ENCODE measurements at regions not wholly inside any gene's neighbourhood (a gene's known extent, or its start where the extent isn't known, plus 50 kb on each side); places are given as distances from the start of the nearest gene placed in this dataset.

- DNase-seq (ENCODE audit: low read depth in 4 of 4, low spot score in 3 of 4) = no peak
Observed at GRCh38 chr11:70486731-70487130, 88.4 kb downstream of the CTTN start.

GRCh38 chr11:70487160-70487559 is 88.8 kb downstream of the CTTN start:
- DNase-seq (ENCODE audit: low read depth in 4 of 4, low spot score in 3 of 4) = no peak

- no peak for DNase-seq (ENCODE audit: low read depth in 4 of 4, low spot score in 3 of 4)
Observed at GRCh38 chr11:70487756-70488155, 89.4 kb downstream of the CTTN start.

GRCh38 chr11:70488171-70488703 is 89.9 kb downstream of the CTTN start:
- DNase-seq (ENCODE audit: low read depth in 4 of 4, low spot score in 3 of 4) = no peak

- no peak for DNase-seq (ENCODE audit: low read depth in 4 of 4, low spot score in 3 of 4)
Observed at GRCh38 chr11:70489276-70489675, 90.9 kb downstream of the CTTN start.

GRCh38 chr11:70490208-70490607 is 91.9 kb downstream of the CTTN start:
- DNase-seq (ENCODE audit: low read depth in 4 of 4, low spot score in 3 of 4) = no peak

GRCh38 chr11:70490723-70491558 is 92.6 kb downstream of the CTTN start:
- DNase-seq (ENCODE audit: low read depth in 4 of 4, low spot score in 3 of 4) = no peak

- no peak for DNase-seq (ENCODE audit: low read depth in 4 of 4, low spot score in 3 of 4)
Observed at GRCh38 chr11:70491696-70492472, 93.6 kb downstream of the CTTN start.

GRCh38 chr11:70493089-70493474 is 94.8 kb downstream of the CTTN start:
- no peak for DNase-seq (ENCODE audit: low read depth in 4 of 4, low spot score in 3 of 4)

- DNase-seq (ENCODE audit: low read depth in 4 of 4, low spot score in 3 of 4) = no peak
Observed at GRCh38 chr11:70493891-70494290, 95.6 kb downstream of the CTTN start.

- DNase-seq (ENCODE audit: low read depth in 4 of 4, low spot score in 3 of 4) = no peak
Observed at GRCh38 chr11:70494559-70495350, 96.4 kb downstream of the CTTN start.

- no peak for DNase-seq (ENCODE audit: low read depth in 4 of 4, low spot score in 3 of 4)
Observed at GRCh38 chr11:70495351-70496310, 97.3 kb downstream of the CTTN start.

GRCh38 chr11:70496591-70497535 is 98.5 kb downstream of the CTTN start:
- DNase-seq (ENCODE audit: low read depth in 4 of 4, low spot score in 3 of 4) = no peak

GRCh38 chr11:70497536-70498075 is 99.3 kb downstream of the CTTN start:
- DNase-seq (ENCODE audit: low read depth in 4 of 4, low spot score in 3 of 4) = no peak

- DNase-seq (ENCODE audit: low read depth in 4 of 4, low spot score in 3 of 4) = no peak
Observed at GRCh38 chr11:70498171-70498571, 99.8 kb downstream of the CTTN start.

- DNase-seq (ENCODE audit: low read depth in 4 of 4, low spot score in 3 of 4) = no peak
Observed at GRCh38 chr11:70498976-70499801, 100.9 kb downstream of the CTTN start.

GRCh38 chr11:70500076-70500847 is 101.9 kb downstream of the CTTN start:
- DNase-seq (ENCODE audit: low read depth in 4 of 4, low spot score in 3 of 4) = no peak

All from left renal pelvis (tissue), 4 donors.